Lung (tissue), 11 donors: ENCODE measurements at regions not wholly inside any gene's neighbourhood (a gene's known extent, or its start where the extent isn't known, plus 50 kb on each side); places are given as distances from the start of the nearest gene placed in this dataset.

ENCODE experiments used
- ATAC-seq: fragments of 200-7000 bp; cut with Tn5 transposase; one replicate; pipeline ENCODE4 v1.9.1; 2020; ENCODE audit warnings: moderate number of reproducible peaks; ENCODE audit not compliant: insufficient read depth, low FRiP score
- DNase-seq, 3 donors: peaks; one replicate each; pipeline ENCODE4 v3.0.0-alpha.2; 2013 to 2017
- H3K27ac ChIP-seq, 2 donors: one replicate each; pipeline ENCODE4 v1.5.1; 2013; ENCODE audit warnings: mild to moderate bottlenecking in 2 of 2, moderate library complexity in 2 of 2, control low read depth in 1 of 2, inconsistent platforms in 1 of 2, low read depth in 1 of 2, low read length in 1 of 2
- H3K27me3 ChIP-seq, 3 donors: one replicate each; pipeline ENCODE4 v1.5.1; 2013; ENCODE audit warnings: low read length in 2 of 3; ENCODE audit not compliant: control insufficient read depth in 3 of 3, insufficient read depth in 3 of 3
- H3K36me3 ChIP-seq, 4 donors: one replicate each; pipeline ENCODE4 v1.5.1; 2013; ENCODE audit warnings: low read length in 4 of 4, mild to moderate bottlenecking in 1 of 4, moderate library complexity in 1 of 4; ENCODE audit not compliant: control insufficient read depth in 4 of 4, insufficient read depth in 4 of 4
- H3K4me1 ChIP-seq, 5 donors: one replicate each; pipeline ENCODE4 v1.5.1; 2013; ENCODE audit warnings: low read length in 5 of 5, mild to moderate bottlenecking in 2 of 5, moderate library complexity in 1 of 5; ENCODE audit not compliant: control insufficient read depth in 5 of 5, insufficient read depth in 5 of 5
- H3K4me3 ChIP-seq: one replicate; pipeline ENCODE4 v1.5.1; 2013; ENCODE audit warnings: mild to moderate bottlenecking, control low read depth, moderate library complexity
- H3K9ac ChIP-seq, 2 donors: one replicate each; pipeline ENCODE4 v1.5.1; 2013; ENCODE audit warnings: low read length in 2 of 2, control low read depth in 1 of 2; ENCODE audit not compliant: insufficient read depth in 1 of 2
- H3K9me3 ChIP-seq, 4 donors: one replicate each; pipeline ENCODE4 v1.5.1; 2013; ENCODE audit warnings: low read length in 3 of 4, mild to moderate bottlenecking in 1 of 4, moderate library complexity in 1 of 4; ENCODE audit not compliant: control insufficient read depth in 4 of 4, insufficient read depth in 3 of 4
- WGBS, 2 donors: extraction: QIAGEN DNeasy Blood & Tissue Kit; methylation state at CpG; one replicate each; pipeline ENCODE4 v1.1.7; 2013; 5-methylcytosine and 5-hydroxymethylcytosine counted together
- TF ChIP-seq, protein P1 (sequence below): IDR thresholded peaks from 2 replicates; pipeline ENCODE4 v1.5.1; 2012; ENCODE audit warnings: mild to moderate bottlenecking; ENCODE audit errors: control extremely low read depth, extremely low read depth
- donor health status: control.
- donor health status: control.
- donor health status: Bipolar disorder and iron deficiency.
- donor health status: healthy.
- donor health status: DM: yes; HTN: yes; CAD: no.

DNA sequence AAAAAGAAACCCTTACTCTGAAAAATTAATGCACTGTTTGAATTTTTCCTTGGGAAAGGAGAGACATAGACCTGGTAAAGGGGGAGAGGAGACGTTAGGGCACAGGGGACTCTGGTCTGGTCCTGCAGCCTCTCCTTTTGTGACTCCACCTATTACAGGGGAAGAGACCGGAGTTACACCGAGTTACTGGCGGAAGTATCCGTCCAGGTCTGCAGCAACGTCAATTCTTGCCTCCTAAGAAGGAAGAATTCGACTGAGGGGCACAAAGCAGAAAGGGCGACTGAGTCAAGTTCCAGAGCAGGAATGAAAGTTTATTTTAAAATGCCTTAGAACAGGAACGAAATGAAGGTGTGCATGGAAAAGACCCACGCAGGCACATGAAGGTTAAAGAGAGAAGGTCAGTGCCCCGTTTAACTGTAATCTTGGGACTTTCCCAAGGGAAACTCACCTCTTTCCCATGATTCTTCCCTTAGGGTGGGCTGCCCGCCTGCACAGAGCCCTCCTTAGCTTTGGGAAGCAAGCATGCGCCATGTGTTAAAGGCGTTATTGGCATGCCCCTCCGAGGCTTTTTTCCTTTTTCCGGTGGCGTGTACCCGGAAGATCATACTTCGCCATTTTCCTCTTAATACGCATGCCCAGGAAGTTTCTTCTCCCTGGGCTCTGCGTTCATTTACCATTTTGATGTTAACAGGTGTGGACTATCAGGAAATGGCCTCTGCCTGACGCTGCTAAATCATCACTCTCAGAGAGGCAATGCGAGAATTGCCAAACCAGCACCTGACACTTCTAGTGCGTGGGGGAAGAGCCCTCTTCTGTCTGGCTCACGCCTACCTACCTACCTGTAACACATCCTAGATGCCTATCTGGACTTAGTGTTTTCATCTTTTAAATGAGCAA, 409.6 kb upstream of the PAPPA start:
- no peaks in the 10 kb centered on the region for H3K4me1 ChIP-seq
- no peaks in the 10 kb centered on the region for H3K36me3 ChIP-seq
- DNase-seq (no peak), ATAC-seq (no peak)
- TF ChIP-seq, protein P1, sequence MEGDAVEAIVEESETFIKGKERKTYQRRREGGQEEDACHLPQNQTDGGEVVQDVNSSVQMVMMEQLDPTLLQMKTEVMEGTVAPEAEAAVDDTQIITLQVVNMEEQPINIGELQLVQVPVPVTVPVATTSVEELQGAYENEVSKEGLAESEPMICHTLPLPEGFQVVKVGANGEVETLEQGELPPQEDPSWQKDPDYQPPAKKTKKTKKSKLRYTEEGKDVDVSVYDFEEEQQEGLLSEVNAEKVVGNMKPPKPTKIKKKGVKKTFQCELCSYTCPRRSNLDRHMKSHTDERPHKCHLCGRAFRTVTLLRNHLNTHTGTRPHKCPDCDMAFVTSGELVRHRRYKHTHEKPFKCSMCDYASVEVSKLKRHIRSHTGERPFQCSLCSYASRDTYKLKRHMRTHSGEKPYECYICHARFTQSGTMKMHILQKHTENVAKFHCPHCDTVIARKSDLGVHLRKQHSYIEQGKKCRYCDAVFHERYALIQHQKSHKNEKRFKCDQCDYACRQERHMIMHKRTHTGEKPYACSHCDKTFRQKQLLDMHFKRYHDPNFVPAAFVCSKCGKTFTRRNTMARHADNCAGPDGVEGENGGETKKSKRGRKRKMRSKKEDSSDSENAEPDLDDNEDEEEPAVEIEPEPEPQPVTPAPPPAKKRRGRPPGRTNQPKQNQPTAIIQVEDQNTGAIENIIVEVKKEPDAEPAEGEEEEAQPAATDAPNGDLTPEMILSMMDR: no peak
- WGBS, 2 donors: 84 to 85% methylated on average over 25 of the region's 25 CpGs
- H3K27ac ChIP-seq: no peak overlapping the region
- peaks cover 0 to 2% (median 0%) of the 10 kb centered on the region in 3 donors for H3K27me3 ChIP-seq
- no peaks in the 10 kb centered on the region for H3K9me3 ChIP-seq
- H3K4me3 ChIP-seq: no peak overlapping the region
- no peak overlapping the region for H3K9ac ChIP-seq

DNA sequence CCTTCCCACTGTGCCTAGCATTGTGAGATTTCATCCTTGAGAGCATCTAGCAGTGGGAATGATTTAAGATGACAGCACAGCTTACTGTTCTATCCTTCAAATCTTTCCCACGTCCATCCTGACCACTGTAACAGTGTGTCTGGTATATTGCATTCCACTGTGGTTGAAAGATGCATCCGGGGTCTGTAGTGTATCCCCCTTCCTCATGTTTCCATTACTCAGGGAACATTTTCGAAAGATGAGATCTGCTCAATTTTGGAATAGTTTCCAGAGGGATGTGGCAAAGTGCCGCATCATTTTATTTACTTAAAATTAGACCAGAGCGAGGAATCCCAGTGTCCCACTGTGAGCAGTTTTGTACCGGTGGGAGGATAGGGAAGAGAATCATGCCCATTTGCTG, 407.1 kb upstream of the PAPPA start:
- WGBS, 2 donors: 77 to 79% methylated on average over 6 of the region's 6 CpGs
- Histone ChIP-seq H3K9me3 (no peaks in the 10 kb centered on the region), H3K27me3 (peaks cover 0 to 2% (median 0%) of the 10 kb centered on the region in 3 donors), H3K9ac (no peak overlapping the region), H3K36me3 (no peaks in the 10 kb centered on the region), H3K27ac (no peak overlapping the region), H3K4me1 (no peaks in the 10 kb centered on the region), H3K4me3 (no peak overlapping the region)
- DNase-seq (no peak), ATAC-seq (no peak)
- TF ChIP-seq, protein P1: no peak

DNA sequence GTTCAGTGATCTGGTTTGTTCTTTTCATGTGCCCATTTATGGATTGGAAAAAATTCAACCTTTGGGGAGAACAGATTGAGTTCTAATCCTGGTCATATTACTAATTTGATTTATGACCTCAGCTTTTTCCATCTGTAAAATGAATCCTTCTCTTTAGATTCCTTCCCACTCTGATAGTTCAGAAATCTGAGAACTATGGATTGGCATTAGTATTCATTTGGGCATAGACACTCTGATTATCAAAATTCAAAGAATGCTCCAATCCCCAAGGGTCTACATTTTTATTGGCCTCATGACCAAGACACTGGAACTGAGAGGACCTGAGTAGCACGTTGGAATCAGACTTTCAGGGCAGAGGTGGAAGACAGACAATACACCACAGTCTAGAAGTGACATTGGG, 405.9 kb upstream of the PAPPA start:
- DNase-seq (no peak), ATAC-seq (no peak)
- Histone ChIP-seq H3K27me3 (peaks cover 0 to 2% (median 0%) of the 10 kb centered on the region in 3 donors), H3K4me3 (no peak overlapping the region), H3K9ac (no peak overlapping the region), H3K27ac (no peak overlapping the region), H3K9me3 (no peaks in the 10 kb centered on the region), H3K36me3 (no peaks in the 10 kb centered on the region), H3K4me1 (no peaks in the 10 kb centered on the region)
- TF ChIP-seq, protein P1: no peak
- WGBS, 2 donors: 37 to 43% methylated on average over 1 of the region's 1 CpG
